ENCODE measurements at regions not wholly inside any gene's neighbourhood (a gene's known extent, or its start where the extent isn't known, plus 50 kb on each side); places are given as distances from the start of the nearest gene placed in this dataset.

GRCh38 chr5:124528838-124529237 is 217.6 kb downstream of the ZNF608 start:
- no peaks in the 10 kb centered on the region for H3K27me3 ChIP-seq (ENCODE audit: insufficient read depth, low read length)
- no peak for ATAC-seq
- intact Hi-C loops (cut with micrococcal nuclease): no loop called here
- POLR2A ChIA-PET: no interaction called here
- no TSS peak for BruUV-seq (replicated peaks)
- no peaks in the 10 kb centered on the region for H4K20me1 ChIP-seq (ENCODE audit: insufficient read depth)
- RAD21 ChIA-PET (ENCODE audit: low non-redundant PET in 1 of 2, low total read pairs in 2 of 2, uncharacterized antibody in 2 of 2, unreplicated experiment in 2 of 2): no interaction called here
- no peak overlapping the region for H3K4me3 ChIP-seq (replicated peaks in 1 of 2; ENCODE audit: low read depth in 1 of 2, low read length in 2 of 2)
- H3K79me2 ChIP-seq (ENCODE audit: insufficient read depth, low read length): no peaks in the 10 kb centered on the region
- no peak overlapping the region for H2AFZ ChIP-seq (ENCODE audit: low read depth, low read length, poor library complexity, severe bottlenecking)
- CTCF ChIA-PET: no interaction called here
- no peaks in the 10 kb centered on the region for H3K36me3 ChIP-seq (ENCODE audit: control insufficient read depth in 1 of 2, insufficient read depth in 2 of 2, low read length in 2 of 2)
- no peaks in the 10 kb centered on the region for H3K4me1 ChIP-seq (ENCODE audit: control insufficient read depth in 1 of 2, insufficient read depth in 2 of 2, low read length in 2 of 2)
- H3K4me2 ChIP-seq (ENCODE audit: low read length): no peak overlapping the region
- no peaks in the 10 kb centered on the region for H3K9me3 ChIP-seq (ENCODE audit: control insufficient read depth in 1 of 2, insufficient read depth in 1 of 2, low read depth in 1 of 2, low read length in 2 of 2)
- TF ChIP-seq CTCF (IDR thresholded peaks at IDR 0.05 in 2 of 3, conservative IDR thresholded peaks at IDR 0.05 in 1 of 3; ENCODE audit: borderline replicate concordance in 1 of 3, insufficient read depth in 1 of 3, low read depth in 2 of 3, low read length in 2 of 3): no peak
- TF ChIP-seq ZFX (IDR thresholded peaks at IDR 0.05): no peak
- TF ChIP-seq JUND (IDR thresholded peaks at IDR 0.05): no peak
- TF ChIP-seq CBX3 (IDR thresholded peaks at IDR 0.05; ENCODE audit: low read depth): no peak
- no peak for TF ChIP-seq ZNF274 (IDR thresholded peaks at IDR 0.05; ENCODE audit: low read depth, low read length)
- no peak for TF ChIP-seq EZH2 (IDR thresholded peaks at IDR 0.05)
- no peak for TF ChIP-seq TCF7L2 (IDR thresholded peaks at IDR 0.05; ENCODE audit: borderline replicate concordance, extremely low read depth, insufficient read depth, insufficient read length)
- H3K9ac ChIP-seq (ENCODE audit: low read length): no peak overlapping the region
- no peak overlapping the region for H3K27ac ChIP-seq (ENCODE audit: low read depth, low read length)
- H3K9me2 ChIP-seq (ENCODE audit: insufficient read depth): no peaks in the 10 kb centered on the region
- no peak for DNase-seq (ENCODE audit: low read depth, low spot score)

GRCh38 chr5:124527220-124527991 is 219.0 kb downstream of the ZNF608 start:
- no peak for ATAC-seq
- no TSS peak for BruUV-seq (replicated peaks)
- POLR2A ChIA-PET: no interaction called here
- DNase-seq (ENCODE audit: low read depth, low spot score): no peak
- Histone ChIP-seq H3K4me2 (ENCODE audit: low read length) (no peak overlapping the region), H3K4me1 (ENCODE audit: control insufficient read depth in 1 of 2, insufficient read depth in 2 of 2, low read length in 2 of 2) (no peaks in the 10 kb centered on the region), H3K27me3 (ENCODE audit: insufficient read depth, low read length) (no peaks in the 10 kb centered on the region), H3K79me2 (ENCODE audit: insufficient read depth, low read length) (no peaks in the 10 kb centered on the region), H3K9ac (ENCODE audit: low read length) (no peak overlapping the region), H3K27ac (ENCODE audit: low read depth, low read length) (no peak overlapping the region), H3K4me3 (replicated peaks in 1 of 2; ENCODE audit: low read depth in 1 of 2, low read length in 2 of 2) (no peak overlapping the region), H4K20me1 (ENCODE audit: insufficient read depth) (no peaks in the 10 kb centered on the region), H2AFZ (ENCODE audit: low read depth, low read length, poor library complexity, severe bottlenecking) (no peak overlapping the region), H3K9me3 (ENCODE audit: control insufficient read depth in 1 of 2, insufficient read depth in 1 of 2, low read depth in 1 of 2, low read length in 2 of 2) (no peaks in the 10 kb centered on the region), H3K36me3 (ENCODE audit: control insufficient read depth in 1 of 2, insufficient read depth in 2 of 2, low read length in 2 of 2) (no peaks in the 10 kb centered on the region), H3K9me2 (ENCODE audit: insufficient read depth) (no peaks in the 10 kb centered on the region)
- RAD21 ChIA-PET (ENCODE audit: low non-redundant PET in 1 of 2, low total read pairs in 2 of 2, uncharacterized antibody in 2 of 2, unreplicated experiment in 2 of 2): no interaction called here
- CTCF ChIA-PET: no interaction called here
- intact Hi-C loops (cut with micrococcal nuclease): no loop called here
- TF ChIP-seq POLR2AphosphoS5 (IDR thresholded peaks at IDR 0.05; ENCODE audit: low read depth, low read length) (no peak), MAX (IDR thresholded peaks at IDR 0.05) (no peak), SIN3A (IDR thresholded peaks at IDR 0.05; ENCODE audit: low read depth) (no peak), SP1 (IDR thresholded peaks at IDR 0.05; ENCODE audit: low read depth) (no peak), ZNF274 (IDR thresholded peaks at IDR 0.05; ENCODE audit: low read depth, low read length) (no peak), REST (IDR thresholded peaks at IDR 0.05; ENCODE audit: low read depth) (no peak)

All from HCT116 (cell line).